ENCODE measurements at regions not wholly inside any gene's neighbourhood (a gene's known extent, or its start where the extent isn't known, plus 50 kb on each side); places are given as distances from the start of the nearest gene placed in this dataset.
"Not testable (repeated sequence)": the region's sequence is repeated elsewhere in the genome, so short reads cannot be mapped to it uniquely, and the experiment has no call there.

- no peak for DNase-seq
Observed at GRCh38 chr6:74946961-74947360, 258.9 kb downstream of the COL12A1 start.

DNA sequence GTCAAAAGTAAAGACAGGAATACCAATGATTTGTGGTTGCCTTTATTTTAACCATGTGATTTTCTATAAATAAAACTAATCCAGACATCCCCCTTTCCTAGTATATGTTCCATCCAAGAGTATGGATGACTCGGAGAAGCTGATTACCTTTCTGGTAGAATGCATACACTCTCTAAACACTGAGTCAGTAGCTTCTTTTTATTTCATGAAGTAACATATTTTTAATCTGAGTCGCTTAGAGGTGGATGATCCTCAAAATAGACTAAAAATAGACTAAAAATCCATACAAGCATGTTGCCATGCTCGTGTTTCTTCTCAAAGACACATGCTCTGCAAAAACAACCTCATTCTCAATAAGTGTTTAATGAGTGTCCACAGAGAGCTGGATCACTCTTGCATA lies 263.7 kb downstream of the COL12A1 start:
- no peak for DNase-seq

GRCh38 chr6:74941424-74941823 lies 264.4 kb downstream of the COL12A1 start:
- no peak for DNase-seq

DNA sequence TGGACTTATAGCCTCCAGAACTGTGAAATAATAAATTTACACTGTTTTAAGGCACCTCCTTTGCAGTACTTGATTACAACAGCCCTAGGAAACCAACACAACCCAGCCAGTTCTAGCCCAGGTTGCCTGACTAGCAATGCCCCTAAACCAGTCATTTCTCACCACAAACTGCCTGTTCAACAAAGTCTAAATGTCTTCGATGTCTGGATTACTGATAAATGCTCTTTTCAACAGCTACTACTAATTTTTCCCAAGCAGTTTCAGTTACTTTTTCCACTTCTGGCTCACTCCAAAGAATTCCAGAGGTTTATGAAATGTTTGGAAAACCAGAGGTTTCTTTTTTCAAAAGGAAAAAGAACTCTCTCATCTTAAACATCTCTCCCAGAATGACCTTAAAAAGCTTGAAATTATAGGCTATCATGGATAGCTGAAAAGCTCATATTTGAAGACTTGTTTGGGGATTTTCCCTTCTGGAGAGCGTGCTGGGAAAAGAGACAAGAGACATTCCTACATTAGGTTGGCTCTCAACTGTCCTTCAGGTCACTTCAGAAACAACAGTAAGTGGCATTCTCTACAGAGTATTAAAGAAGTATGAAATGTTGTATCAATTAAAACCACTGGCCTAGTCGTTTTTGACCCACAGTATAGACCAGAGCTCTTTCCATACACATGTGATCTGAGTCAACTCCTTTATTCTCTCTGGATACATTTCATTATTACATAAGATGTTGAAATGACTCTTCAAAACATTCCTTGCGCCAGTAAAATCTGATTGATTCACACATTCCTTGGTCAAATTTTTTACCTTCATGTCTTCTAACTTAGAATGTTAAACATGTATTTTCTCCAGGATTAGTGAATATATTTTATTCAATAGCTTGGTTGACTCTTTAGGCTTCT lies 265.9 kb downstream of the COL12A1 start:
- DNase-seq = no peak

- no peak for DNase-seq
Observed at GRCh38 chr6:74939151-74939708, 266.6 kb downstream of the COL12A1 start.

- DNase-seq = no peak
Observed at GRCh38 chr6:74937936-74938335, 267.9 kb downstream of the COL12A1 start.

DNA sequence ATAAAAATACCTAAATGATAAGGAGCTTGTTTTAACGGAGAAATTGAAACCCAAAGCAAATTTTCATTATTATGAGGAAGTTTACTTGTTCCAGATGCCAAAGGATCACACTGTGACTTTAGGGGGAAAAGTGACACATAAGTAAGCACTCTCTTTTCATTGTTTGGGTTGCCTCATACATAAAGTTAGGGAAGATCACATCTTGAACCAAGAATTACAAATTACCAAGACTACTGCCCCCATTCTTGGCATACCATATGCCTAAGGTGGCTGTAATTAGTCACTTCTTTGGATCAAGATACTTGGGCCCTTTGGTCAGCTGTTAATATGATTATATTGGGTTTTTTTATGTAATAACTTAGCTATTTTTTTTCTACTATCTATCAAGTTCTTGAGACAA lies 269.0 kb downstream of the COL12A1 start:
- DNase-seq = no peak

GRCh38 chr6:74932232-74932888 lies 273.5 kb downstream of the COL12A1 start:
- no peak for DNase-seq

GRCh38 chr6:74931558-74931957 lies 274.3 kb downstream of the COL12A1 start:
- peak; percentile 42 for DNase-seq

DNA sequence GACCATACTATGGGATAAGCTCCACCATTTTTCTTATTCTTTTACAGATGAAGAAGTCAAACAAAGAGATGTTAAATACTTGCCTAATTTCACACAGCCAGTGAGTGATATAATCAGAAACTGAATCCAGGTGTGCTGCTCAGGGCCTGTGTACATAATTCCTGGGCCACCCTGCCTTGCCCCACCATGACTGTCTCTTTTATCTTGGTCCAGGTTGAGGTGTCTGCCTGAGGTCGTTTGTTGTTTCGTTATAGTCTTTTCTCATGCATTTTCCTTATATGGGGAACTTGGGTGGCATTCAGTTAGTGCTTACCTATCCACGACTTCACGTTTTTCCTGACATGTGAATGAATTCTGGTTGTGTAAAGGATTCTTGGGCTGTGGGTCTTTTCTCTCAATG lies 277.6 kb downstream of the COL12A1 start:
- no peak for DNase-seq

- DNase-seq = no peak
Observed at GRCh38 chr6:74927299-74927698, 278.6 kb downstream of the COL12A1 start.

DNA sequence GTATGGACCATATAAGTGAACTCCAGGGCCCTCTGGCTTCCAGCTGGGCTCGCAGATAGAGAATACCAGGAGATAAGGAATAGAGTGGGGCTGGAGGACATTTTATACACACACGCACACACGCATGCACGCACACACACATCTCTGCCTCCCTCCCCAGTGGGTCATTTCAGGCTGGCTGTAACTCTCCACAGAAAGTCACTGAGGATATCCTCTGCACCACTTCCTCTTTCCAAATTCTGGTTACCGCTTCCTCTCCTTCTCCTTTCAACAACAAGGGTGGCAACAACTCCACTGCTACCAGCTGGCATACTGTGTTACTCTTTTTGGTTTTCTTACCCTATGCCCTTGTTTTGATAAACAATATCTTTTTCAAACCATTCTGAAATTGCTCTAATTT lies 280.2 kb downstream of the COL12A1 start:
- DNase-seq = no peak

DNA sequence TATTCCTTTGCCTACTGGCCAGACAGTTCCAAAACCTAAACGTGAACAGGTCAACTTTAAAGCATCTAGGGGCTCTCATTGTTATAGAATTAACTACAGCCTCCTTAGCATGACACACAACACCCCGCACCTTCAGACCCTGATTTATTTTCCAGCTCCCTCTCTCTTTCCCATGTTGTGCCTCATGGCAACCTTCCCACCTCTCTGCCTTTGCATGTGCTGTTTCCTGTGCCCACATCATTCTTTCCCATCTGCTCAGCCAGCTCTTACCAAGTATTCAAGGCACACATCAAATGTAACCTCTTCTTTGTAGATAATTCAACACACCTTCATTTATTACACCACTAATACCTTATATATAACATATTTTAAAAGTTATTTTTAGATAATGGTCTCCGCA lies 291.0 kb downstream of the COL12A1 start:
- DNase-seq = peak; percentile 40

- no peak for DNase-seq
Observed at GRCh38 chr6:74912234-74912633, 293.6 kb downstream of the COL12A1 start.

DNA sequence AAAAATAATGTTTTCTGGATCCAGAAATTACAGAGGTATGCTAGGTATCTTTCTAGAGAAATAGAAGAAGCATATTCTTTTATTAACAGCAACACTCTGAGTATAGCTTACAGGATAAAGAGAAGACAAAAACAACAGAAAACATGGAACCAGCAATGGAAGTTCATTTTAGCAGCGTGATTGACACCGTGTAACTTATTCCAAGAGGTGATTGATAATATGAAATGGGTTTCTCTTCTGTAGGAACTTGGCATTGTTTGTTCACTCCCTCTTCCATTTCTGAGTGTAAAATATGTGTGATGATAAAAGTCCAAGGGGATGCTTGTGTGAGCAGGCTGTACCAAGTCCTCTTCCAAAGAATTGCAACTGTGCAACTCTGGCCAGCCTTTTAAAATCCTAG lies 303.0 kb downstream of the COL12A1 start:
- DNase-seq = no peak

DNA sequence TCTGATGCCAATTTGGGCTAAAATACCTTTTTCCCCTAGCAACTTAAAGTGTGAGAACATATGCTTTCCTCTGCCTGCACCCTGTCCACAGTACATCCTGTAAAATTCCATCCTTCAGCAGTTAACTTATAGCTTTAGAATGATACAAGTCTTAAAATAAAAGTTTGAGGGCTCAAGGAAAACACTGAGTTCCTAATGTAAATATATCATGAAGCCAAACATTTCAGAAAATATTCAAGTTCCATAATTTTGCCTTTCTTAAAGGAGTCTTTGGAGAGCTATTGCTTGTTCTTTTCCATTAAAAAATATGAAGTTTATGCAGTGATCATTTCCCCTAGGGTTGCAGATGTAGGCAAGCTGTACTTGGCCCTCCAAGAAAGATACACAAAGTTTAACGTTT lies 303.8 kb downstream of the COL12A1 start:
- no peak for DNase-seq

- no peak for DNase-seq
Observed at GRCh38 chr6:74901576-74901975, 304.3 kb downstream of the COL12A1 start.

GRCh38 chr6:74899416-74899815 lies 306.4 kb downstream of the COL12A1 start:
- DNase-seq = no peak

DNA sequence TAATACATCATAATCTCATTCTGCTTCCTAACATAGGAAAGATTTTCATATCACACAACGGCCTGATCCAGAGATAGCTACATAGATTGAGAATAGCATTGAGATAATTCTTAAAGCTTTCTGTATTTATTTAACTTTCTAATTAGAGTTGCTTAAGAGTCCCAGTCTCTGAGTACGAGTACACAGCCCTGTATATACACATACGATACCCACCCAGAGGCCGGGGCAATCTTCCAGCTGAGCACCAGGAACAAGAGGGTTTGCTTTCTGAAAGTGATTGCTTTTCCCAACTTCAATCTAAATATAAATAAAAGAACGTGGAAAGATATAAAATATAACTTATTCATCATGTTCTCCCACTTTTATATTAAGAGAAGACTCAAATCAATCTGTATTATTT lies 313.8 kb downstream of the COL12A1 start:
- no peak for DNase-seq

- no peak for DNase-seq
Observed at GRCh38 chr6:74891349-74891831, 314.5 kb downstream of the COL12A1 start.

GRCh38 chr6:74889635-74890034 lies 316.2 kb downstream of the COL12A1 start:
- DNase-seq = no peak

DNA sequence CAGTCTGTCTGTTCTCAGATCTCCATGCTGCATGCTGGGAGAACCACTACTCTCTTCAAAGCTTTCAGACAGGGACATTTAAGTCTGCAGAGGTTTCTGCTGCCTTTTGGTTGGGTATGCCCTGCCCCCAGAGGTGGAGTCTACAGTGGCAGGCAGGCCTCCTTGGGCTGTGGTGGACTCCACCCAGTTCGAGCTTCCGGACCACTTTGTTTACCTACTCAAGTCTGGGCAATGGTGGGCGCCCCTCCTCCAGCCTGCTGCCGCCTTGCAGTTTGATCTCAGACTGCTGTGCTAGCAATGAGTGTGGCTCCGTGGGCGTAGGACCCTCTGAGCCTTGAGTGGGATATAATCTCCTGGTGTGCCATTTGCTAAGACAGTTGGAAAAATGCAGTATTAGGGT lies 317.1 kb downstream of the COL12A1 start:
- not testable (repeated sequence) for DNase-seq

DNA sequence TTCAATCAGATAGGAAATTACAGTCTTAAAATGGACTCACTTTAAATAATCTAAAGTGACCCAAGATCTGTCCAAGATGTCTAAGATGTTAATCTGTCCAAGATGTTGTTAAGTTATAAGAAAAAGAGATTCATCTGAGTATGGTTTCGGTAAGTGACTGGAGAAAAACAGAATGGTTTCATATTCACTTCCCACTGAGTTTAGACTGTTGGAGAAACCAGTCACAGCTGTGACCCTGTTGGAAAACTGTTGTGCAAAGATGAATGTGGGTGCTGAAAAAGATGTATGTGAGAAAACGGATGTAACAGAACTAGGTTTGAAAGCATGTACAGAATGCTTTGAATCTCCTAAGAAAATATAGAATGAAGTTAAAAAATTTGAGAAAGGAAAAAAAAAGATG lies 325.9 kb downstream of the COL12A1 start:
- DNase-seq = no peak

- DNase-seq = no peak
Observed at GRCh38 chr6:74879234-74879633, 326.6 kb downstream of the COL12A1 start.
